CD4-positive, alpha-beta T cell treated with Interleukin-21 for 1 hour (primary cell): ENCODE measurements at regions not wholly inside any gene's neighbourhood (a gene's known extent, or its start where the extent isn't known, plus 50 kb on each side); places are given as distances from the start of the nearest gene placed in this dataset.
"Not testable (repeated sequence)": the region's sequence is repeated elsewhere in the genome, so short reads cannot be mapped to it uniquely, and the experiment has no call there.

Source experiments
- DNase-seq: peaks from one replicate; pipeline ENCODE4 v3.0.0-alpha.2; 2020

DNA sequence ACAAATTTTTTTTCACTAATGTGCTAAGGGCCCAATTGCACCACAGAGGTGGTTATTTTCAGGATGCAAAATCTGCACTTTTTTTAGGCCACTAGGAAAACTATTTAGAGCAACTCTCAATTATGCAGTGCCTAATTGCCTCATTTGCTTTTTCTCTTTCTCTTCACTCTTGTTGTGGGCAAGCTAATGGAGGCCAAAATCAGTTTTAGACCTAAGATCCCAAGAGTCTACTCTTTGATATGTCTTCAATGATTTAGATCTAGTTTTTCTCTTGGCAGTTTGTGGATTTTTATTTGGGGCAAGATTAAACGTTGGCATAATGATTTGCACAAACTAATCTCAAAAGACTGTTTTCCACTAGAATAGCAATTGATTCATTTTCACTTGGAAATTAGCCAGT, 1996.9 kb downstream of the LRRC4C start:
- no peak for DNase-seq

DNA sequence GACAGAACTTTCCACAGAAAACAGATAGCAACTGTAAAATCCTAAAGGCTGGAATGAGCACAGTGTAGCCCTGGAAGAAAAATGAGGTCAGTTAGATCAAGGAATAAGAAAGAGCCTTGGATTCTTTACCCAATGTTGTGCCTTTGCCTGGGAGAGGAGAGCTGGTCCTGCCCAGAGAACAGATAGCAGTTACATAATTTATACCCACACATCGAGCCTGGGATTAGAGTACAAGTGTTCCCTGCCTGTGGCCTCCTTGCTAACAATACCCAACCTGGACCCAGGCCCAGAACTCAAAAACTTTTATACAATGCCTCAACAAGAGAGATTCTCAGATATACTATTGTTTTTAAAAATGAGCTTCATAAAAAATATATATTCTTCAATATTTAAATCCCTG, 1998.4 kb downstream of the LRRC4C start:
- no peak for DNase-seq

DNA sequence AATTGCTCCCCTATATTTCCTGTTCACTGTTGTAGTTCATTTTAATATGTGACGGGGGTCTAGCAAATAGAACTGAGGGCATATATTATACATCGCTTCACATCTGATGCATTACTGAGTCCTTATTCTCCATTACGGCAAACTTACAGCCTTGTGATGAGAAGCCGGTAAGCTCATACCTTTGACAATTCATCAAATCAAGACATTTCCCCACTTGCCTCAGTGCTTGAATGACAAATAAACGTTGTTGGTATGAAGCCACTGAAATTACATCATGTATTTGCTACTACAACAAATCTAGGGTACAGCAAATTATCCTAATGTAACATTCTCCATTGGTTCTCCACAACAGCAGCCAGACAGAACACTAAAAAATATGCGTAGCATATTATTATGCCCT, 1999.8 kb downstream of the LRRC4C start:
- no peak for DNase-seq

DNA sequence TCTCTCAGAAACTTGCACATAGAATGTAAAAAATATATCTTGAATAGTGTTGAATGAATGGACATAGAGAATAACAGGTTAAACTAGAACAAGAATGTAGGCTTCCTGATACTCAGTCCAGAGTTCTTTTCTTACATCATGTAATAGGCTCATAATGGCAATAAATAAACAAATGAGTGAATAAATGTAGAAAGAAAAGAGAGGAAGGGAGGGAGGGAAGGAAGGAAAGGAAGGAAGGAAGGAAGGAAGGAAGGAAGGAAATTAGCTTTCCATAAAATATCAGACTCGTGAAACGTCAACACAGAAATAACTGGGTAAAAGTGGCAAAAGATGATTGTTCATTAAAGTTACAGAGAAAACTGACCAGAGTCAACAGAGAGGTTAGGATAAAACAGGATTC, 2001.0 kb downstream of the LRRC4C start:
- DNase-seq, result no peak

DNA sequence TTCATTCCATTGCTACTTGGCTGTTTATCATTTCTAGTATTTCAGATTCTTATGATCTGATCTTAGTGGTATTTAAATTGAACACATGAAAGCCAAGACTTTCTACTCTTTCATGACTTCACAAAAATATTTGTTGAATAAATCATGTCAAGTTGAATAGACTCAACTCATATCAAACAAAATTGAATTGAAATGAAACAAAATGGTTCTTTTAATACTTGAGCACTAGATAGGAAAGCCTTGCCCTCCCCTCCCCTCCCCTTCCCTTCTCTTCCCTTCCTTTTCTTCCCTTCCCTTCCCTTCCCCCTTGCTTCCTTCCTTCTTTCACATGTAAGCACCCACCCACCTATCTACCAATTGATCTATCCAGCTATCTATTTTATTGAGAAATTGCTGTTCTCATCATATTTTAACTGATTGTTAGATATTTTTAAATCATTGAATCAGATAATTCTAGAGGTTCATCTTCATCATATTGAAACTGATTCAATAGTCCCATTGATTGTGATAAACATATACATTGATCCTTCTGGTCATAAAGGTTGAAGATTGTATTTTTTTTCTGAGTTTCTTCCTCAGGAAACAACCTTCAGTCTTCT, 2015.9 kb downstream of the LRRC4C start:
- no peak for DNase-seq

DNA sequence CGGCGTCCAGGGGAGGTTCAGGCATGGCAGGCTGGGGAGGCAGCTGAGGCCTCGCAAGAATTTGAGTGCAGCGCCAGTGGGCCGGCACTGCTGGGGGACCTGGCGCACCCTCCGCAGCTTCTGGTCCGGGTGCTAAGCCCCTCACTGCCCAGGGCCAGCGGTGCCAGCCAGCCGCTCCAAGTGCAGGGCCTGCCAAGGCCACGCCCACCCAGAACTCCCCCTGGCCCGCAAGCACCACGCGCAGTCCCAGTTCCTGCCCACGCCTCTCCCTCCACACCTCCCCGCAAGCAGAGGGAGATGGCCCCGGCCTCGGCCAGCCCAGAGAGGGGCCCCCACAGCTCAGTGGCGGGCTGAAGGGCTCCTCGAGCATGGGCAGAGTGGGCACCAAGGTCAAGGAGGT, 2017.3 kb downstream of the LRRC4C start:
- DNase-seq, result no peak

DNA sequence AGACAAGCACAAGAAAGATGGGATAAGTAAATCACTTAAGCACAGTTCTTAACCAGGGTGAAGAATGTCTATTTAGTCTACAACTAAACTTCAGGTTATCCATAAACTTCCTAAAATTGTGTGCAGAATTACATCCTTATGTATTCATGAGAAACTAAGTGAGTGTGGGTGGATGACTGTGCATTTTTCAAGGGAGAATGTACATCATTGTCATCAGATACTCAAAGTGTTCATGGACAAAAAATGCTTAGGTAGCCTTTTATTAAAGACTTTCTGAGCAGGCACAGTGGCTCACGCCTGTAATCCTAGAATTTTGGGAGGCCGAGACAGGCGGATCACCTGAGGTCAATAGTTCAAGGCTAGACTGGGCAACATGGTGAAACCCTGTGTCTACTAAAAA, 2023.8 kb downstream of the LRRC4C start:
- no peak for DNase-seq

DNA sequence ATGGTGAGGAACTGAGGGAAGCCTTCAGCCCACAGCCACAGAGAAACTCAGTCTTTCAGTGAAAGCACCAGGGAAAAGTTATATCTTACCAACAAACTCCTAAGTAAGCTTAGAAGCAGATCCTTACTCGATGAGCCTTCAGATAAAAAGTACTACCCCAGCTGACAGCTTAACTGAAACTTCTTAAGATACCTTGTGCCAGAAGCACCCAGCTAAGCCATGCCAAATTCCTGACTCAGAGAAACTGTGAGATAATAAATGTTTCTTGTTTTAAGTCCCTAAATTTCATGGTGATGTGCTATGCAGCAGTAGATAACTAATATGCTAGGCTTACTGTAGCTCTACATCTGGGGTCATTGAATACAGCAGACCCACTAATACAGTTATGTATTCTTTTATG, 2025.0 kb downstream of the LRRC4C start:
- no peak for DNase-seq

DNA sequence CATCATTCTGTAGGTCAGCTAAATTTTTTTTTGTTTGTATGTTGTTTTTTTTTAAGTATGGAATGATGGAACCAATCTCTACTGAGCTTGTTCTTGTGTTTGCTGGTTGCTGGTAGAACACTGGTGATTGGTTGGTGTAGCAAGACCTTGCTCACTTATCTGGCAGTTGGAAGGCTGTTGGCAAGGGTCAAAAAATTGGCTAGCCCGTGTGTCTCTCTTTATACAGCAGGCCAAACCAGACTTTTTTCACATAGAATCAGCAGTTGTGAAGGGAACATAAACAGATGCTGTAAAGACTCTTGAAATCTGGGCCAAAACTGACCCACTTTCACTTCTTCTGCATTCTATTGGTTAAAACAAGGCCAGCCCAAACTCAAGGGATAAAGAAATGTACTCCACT, 2026.5 kb downstream of the LRRC4C start:
- no peak for DNase-seq

DNA sequence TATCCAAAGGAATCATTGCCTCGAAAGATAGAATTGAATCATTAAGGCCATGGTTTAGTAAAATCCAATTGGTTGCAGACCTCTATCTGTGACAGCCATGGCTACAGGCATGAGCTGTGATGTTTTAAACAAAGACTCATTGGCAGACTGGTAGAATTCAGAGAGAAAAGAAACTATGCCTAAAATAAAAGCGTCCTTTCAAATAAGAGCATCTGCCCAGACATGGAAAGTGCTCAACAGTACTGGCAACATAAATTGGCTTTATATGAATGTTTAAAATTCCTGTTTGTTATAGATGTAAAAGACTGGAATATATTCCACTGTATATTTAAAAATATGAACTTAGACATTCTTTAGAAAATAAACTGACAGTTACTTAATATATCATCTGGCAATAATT, 2034.2 kb downstream of the LRRC4C start:
- DNase-seq, result no peak

DNA sequence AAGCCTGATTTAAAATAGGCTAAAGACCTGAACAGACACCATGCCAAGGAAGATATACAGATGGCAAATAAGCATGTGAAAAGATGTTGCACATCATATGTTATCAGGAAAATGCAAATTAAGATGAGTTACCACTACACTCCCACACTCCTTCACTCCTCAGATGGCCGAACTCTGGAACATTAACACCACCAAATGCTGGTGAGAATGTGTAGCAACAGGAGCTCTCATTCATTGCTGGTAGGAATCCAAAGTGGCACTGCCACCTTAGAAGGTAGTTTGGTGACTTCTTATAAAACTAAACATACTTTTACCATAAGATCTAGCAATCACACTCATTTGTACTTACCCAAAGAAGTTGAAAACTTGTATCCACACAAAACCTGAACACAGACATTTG, 2047.3 kb downstream of the LRRC4C start:
- no peak for DNase-seq

DNA sequence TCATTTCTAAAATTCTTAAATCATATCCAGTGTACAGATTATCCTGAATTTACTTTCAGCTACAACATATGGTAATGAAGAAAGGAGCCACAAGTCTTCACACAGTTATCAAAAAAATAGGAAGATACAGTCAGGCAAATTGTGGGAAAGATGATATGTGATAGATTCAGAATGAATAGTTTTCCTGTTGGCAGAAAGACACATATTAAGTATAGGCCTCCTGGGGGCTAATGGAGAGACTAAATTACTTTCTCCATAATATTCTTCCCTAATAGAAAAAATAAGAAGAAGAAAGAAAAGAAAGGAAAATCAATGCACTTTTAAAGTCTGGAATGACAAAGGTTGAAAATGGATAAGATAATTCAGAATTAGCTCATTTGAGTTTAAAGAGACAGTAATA, 2073.5 kb downstream of the LRRC4C start:
- DNase-seq, result no peak

DNA sequence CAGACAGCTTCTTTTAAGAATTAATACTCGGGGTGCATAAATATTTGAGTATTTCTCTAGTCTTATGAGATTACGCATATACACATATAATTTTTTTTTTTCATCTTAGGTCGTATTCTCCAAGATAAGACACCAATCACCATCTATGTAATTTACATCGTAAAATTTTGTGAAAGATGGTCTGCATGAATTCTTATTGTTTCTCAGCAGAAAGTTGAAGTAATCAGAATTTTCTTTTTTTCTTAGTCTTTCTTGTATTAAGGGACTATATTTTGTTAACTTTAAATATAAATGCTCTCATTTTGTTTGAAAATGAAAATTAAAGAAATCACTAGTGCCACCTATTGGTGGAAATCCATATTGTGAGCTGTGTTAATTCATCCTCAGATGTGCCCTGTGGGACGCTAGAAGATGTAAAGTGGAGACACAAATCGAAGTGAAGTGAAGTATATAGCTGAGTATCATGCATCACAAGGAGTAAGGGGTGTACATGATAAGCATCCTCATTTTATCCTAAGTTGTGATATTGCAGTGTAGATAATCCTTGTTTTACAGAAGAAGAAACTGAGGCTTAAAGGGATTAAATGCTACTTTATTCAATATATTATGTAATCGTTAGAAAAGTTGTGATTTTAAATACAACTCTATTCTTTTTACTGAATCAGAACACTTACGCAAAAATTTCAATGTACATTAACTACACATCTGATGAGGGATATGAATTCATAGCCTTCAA, 2084.3 kb downstream of the LRRC4C start:
- DNase-seq, result peak; percentile 57

DNA sequence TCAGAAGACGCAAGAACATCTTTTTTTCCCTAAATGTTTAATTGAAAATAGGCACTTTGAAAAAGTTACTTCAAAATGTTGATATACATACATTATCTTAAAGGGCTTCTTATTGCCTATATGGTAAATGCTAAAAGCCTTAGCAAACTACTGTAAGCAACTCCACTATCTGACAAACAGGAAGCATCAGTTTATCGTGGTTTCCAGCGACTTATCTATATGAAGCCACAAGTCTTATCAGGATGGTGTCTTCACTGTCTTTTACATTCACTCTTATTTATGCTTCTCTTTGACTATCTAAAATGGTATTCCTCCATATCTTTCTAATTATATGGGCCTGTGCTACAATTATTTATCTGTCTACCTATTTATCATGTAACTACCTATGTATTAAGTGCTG, 2091.9 kb downstream of the LRRC4C start:
- peak; percentile 34 for DNase-seq

DNA sequence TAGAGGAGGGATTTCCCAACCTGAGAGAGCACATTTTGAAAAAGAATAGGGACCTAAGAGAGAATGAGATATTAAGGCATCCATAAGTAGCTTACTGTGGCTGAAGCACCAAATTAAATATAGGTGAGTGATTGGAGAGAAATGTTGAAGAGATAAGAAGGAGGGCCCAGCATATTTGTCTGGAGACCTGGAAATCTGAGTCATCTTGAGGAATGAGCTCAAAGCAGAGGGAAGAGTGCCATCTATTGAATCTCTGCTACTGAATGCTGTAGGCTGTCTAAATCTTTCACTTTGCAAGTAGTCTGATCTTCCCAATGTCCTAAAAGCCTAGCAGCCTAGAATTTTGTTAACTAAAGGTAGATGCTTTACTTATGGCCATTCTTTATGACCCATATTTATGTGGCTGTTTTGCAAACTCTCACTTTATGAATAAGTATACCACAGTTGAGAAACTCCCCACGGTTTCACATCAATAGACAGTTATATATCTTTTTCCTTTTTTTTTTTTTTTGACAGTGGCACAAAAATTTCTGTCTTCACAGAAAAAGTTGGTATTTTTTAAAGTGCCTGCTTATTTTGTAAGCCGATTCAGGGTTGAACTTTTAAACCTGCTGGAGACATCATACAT, 2093.5 kb downstream of the LRRC4C start:
- no peak for DNase-seq

DNA sequence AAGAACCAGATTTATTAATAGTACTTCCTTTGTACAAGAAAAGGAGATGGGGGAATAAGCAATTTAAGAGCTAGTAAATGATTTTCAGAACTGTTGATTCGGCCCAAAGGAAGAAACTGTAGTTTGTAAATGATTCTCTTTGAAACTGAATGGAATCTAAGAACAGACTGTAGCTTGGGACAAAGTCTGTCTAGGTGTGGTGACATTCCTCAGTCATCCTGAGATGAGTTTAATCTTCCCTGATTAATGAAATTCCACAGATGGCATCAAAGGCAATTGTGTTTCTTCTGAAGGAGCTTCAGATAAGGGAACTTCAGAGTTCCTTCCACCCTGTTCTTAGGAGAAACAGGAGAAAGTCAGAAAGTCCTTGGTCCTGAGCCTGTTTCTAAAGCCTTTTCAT, 2095.9 kb downstream of the LRRC4C start:
- no peak for DNase-seq

DNA sequence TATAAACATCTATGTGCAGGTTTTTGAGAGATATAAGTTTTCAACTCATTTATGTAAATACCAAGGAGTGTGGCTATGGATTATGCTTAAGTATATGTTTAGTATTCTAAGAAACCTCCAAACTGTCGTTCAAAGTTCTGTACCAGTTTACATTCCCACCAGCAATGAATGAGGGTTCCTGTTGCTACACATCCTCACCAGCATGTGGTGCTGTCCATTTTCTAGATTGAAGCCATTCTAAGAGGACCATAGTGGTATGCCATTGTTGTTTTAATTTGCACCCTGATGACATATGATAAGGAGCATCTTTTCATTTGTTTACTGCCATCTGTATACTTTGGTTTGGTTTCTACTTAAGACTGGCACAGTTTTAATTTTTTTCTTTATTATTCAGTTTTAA, 2097.9 kb downstream of the LRRC4C start:
- DNase-seq, result no peak

DNA sequence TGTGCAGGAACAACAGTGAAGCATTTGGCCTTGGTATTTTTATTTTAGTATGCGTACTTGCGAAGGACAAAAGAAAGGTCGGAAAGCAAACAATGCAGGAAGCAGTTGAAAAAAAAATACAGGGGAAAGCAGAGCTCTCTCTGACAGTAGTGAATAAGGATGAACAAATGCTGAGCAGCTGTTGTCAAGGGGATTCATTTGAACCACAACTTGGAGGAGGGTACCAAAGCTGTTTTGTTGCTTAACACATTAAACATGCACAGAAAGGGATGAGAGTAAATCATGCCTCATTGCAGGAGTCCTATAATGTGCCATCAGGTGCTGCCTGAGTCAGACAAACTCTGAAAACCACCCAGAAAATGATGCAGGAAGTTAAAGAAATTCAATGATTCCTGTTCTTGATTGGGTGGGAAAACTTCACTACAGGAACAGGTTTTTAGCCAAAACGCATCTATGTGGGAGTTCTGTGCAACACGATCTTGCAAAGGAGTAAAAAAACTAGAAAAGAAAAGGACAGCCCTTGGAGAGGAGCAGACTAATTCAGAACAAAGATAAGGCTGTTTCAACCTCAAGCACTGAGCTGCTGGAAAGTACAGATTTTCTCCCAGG, 2113.5 kb downstream of the LRRC4C start:
- no peak for DNase-seq

DNA sequence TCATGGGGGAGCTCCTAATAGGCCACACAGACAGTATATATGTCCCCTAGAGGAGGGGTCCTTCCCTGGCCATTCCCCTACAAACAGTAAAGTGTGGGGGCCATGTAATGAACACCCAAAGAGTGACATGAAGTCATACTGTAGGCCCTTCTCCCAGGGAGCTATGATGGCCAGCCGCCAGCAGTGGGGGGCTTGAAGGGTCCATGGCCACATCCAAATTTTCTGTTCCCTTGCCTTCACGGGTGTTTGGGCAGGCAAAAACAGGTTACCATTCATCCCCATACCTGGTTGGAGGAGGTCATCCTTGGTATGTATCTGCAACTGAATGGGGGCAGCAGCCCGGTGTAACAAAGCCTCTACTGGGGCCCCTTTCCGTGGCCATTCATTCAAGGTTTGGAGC, 2118.0 kb downstream of the LRRC4C start:
- DNase-seq, result no peak

DNA sequence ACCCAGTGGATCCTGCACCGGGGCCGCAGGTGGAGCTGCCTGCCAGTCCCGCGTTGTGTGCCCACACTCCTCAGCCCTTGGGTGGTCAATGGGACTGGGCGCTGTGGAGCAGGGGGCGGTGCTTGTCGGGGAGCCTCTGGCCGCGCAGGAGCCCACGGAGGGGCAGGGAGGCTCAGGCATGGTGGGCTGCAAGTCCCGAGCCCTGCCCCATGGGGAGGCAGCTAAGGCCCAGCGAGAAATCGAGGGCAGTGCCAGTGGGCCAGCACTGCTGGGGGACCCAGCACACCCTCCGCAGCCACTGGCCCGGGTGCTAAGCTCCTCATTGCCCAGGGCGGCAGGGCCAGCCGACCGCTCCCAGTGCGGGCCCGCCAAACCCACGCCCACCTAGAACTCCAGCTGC, 2126.4 kb downstream of the LRRC4C start:
- DNase-seq, result not testable (repeated sequence)

DNA sequence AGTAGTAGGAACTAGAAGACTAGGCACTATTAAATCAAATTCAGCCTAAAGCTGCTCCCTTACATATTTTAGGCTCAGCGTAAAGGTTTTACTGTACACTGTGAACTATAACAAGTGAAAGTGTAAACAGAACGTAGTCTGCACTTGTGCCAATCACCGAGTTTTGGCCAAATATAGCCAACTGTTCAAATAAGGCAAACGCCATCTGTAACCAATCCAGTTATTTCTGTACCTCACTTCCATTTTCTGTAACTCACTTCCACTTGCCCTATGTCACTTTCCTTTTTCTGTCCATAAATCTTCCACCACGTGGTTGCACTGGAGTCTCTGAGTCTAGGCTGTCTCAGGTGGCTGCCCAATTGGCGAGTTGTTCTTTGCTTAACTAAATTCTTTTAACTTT, 2132.2 kb downstream of the LRRC4C start:
- no peak for DNase-seq

DNA sequence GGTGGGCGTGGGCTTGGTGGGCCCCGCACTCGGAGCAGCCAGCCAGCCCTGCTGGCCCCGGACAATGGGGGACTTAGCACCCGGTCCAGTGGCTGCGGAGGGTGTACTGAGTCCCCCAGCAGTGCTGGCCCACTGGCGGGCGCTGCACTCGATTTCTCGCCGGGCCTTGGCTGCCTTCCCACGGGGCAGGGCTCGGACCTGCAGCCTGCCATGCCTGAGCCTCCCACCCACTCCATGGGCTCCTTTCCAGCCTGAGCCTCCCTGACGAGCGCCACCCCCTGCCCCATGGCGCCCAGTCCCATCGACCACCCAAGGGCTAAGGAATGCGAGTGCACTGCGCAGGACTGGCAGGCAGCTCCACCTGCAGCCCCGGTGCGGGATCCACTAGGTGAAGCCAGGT, 2147.6 kb downstream of the LRRC4C start:
- not testable (repeated sequence) for DNase-seq

DNA sequence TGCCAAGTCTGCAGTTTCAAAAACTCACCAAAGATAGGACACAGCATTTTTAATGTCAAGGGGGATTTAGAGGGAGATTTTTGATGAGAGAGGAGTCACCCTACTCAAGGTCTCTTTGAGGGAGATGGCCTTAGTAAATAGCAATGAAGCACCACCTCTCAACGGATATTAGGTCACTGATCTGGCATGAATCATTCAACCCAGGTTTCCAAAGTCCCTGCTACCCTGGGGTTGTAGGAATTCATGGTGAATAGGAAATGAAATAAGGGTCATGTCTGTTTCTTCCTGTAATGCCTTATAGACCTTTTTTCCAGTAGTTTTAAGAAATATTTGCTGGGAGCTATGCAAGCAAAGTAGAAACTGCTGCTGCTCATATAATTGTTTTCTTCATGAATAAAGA, 2154.9 kb downstream of the LRRC4C start:
- DNase-seq, result no peak

DNA sequence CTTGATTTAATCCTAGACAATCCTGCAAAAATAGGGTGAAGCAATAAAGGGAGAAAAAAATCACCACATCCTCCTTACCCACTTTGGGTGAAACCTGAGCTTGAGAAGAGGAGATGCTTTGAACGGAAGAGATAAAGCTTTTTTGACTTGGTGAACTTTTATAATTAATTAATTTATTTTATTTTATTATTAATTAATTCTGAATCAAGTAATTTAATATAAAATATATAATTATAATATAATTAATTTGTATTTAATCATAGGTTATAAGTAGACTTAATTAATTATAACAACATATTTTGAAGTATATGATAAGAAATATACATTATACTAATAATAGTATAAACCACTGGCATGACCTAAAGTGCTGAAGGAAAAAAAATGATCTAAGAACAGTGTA, 2164.8 kb downstream of the LRRC4C start:
- no peak for DNase-seq
